SU-DHL-6 (cell line): ENCODE measurements at regions not wholly inside any gene's neighbourhood (a gene's known extent, or its start where the extent isn't known, plus 50 kb on each side); places are given as distances from the start of the nearest gene placed in this dataset.

Experiments used
- H2AFZ ChIP-seq: fragments of 200-600 bp; sonication (generic); 2 replicates; pipeline ENCODE4 v1.6.1; 2014; ENCODE audit warnings: low read depth, mild to moderate bottlenecking, moderate library complexity, mixed read lengths, antibody characterized with exemption, low read length; ENCODE audit not compliant: severe bottlenecking
- H3F3A ChIP-seq: fragments of 200-600 bp; shearing (Covaris generic); 2 replicates; pipeline ENCODE4 v1.6.0; 2016; ENCODE audit warnings: antibody characterized with exemption, mild to moderate bottlenecking; ENCODE audit not compliant: insufficient read depth
- H3K27ac ChIP-seq: fragments of 200-600 bp; sonication (generic); 2 replicates; pipeline ENCODE4 v1.5.1; 2016; ENCODE audit warnings: low read depth, mild to moderate bottlenecking, low read length, moderate library complexity, mixed read lengths
- H3K27me3 ChIP-seq: fragments of 200-600 bp; sonication (generic), shearing (Covaris generic); 2 replicates; pipeline ENCODE4 v1.6.0; 2014; ENCODE audit warnings: mild to moderate bottlenecking, low read length
- H3K36me3 ChIP-seq: fragments of 200-600 bp; sonication (generic); 2 replicates; pipeline ENCODE4 v1.6.1; 2014; ENCODE audit warnings: mild to moderate bottlenecking, low read length, mixed read lengths
- H3K4me2 ChIP-seq: fragments of 300-600, 200-600 bp; shearing (Covaris generic), sonication (generic); 2 replicates; pipeline ENCODE4 v1.6.0; 2014; ENCODE audit warnings: low read length, low read depth, mild to moderate bottlenecking; ENCODE audit not compliant: poor library complexity, severe bottlenecking
- H3K4me3 ChIP-seq: fragments of 200-600 bp; sonication (generic); 2 replicates; pipeline ENCODE4 v1.5.1; 2014; ENCODE audit warnings: antibody characterized with exemption, low read length, mild to moderate bottlenecking, mixed read lengths; ENCODE audit not compliant: insufficient read depth, poor library complexity, severe bottlenecking
- H3K79me2 ChIP-seq: fragments of 200-600 bp; sonication (generic); 2 replicates; pipeline ENCODE4 v1.6.1; 2014; ENCODE audit warnings: mild to moderate bottlenecking, low read length, moderate library complexity; ENCODE audit not compliant: insufficient read depth
- H3K9ac ChIP-seq: fragments of 200-600 bp; sonication (generic); 2 replicates; pipeline ENCODE4 v1.7.0; 2014; ENCODE audit warnings: mild to moderate bottlenecking, low read length
- H3K9me2 ChIP-seq: fragments of 200-600 bp; sonication (generic); replicated peaks from 2 replicates; pipeline ENCODE4 v1.6.1; 2014; ENCODE audit warnings: low read length; ENCODE audit not compliant: insufficient read depth
- H3K9me3 ChIP-seq: fragments of 200-600 bp; sonication (generic); 2 replicates; pipeline ENCODE4 v1.6.1; 2014; ENCODE audit warnings: low read length, mixed read lengths; ENCODE audit not compliant: insufficient read depth
- H4K20me1 ChIP-seq: fragments of 200-600 bp; sonication (generic); 2 replicates; pipeline ENCODE4 v1.6.1; 2014; ENCODE audit warnings: low read depth, mild to moderate bottlenecking, antibody characterized with exemption, low read length, moderate library complexity, mixed read lengths
- CTCF ChIP-seq: fragments of 200-600 bp; sonication (generic); IDR thresholded peaks from one replicate; pipeline ENCODE4 v1.5.1; 2017; ENCODE audit warnings: antibody characterized with exemption, mild to moderate bottlenecking, low read length, moderate library complexity; ENCODE audit not compliant: insufficient read depth, poor library complexity, severe bottlenecking
- EZH2phosphoT487 ChIP-seq: fragments of 200-600 bp; sonication (generic), shearing (Covaris generic); conservative IDR thresholded peaks from 2 replicates; pipeline ENCODE4 v1.6.1; 2018; ENCODE audit warnings: mild to moderate bottlenecking, antibody characterized with exemption, low read length, moderate library complexity, mixed read lengths

GRCh38 chr9:13716601-13717321 is 437.3 kb upstream of the MPDZ start:
- Histone ChIP-seq H4K20me1 (no peaks in the 10 kb centered on the region), H3K27me3 (no peaks in the 10 kb centered on the region), H2AFZ (no peak overlapping the region), H3K9me2 (no peaks in the 10 kb centered on the region; the same call in 1 of the 2 replicates), H3K4me2 (no peak overlapping the region), H3K27ac (no peak overlapping the region), H3K9ac (no peak overlapping the region), H3K9me3 (no peaks in the 10 kb centered on the region), H3K4me3 (no peak overlapping the region), H3F3A (no peaks in the 10 kb centered on the region), H3K36me3 (no peaks in the 10 kb centered on the region), H3K79me2 (no peaks in the 10 kb centered on the region)
- TF ChIP-seq CTCF (no peak), EZH2phosphoT487 (no peak)

- TF ChIP-seq EZH2phosphoT487 (no peak), CTCF (no peak)
- H3K9ac ChIP-seq = no peak overlapping the region
- no peaks in the 10 kb centered on the region for H3F3A ChIP-seq
Observed at GRCh38 chr9:13716090-13716489, 436.6 kb upstream of the MPDZ start.

GRCh38 chr9:13715430-13715829 is 435.9 kb upstream of the MPDZ start:
- H3K36me3 ChIP-seq = no peaks in the 10 kb centered on the region
- H2AFZ ChIP-seq = no peak overlapping the region
- H3K9me3 ChIP-seq = no peaks in the 10 kb centered on the region
- no peaks in the 10 kb centered on the region for H4K20me1 ChIP-seq
- no peaks in the 10 kb centered on the region for H3K79me2 ChIP-seq
- no peaks in the 10 kb centered on the region for H3K27me3 ChIP-seq
- no peak overlapping the region for H3K4me3 ChIP-seq
- no peaks in the 10 kb centered on the region for H3F3A ChIP-seq
- TF ChIP-seq EZH2phosphoT487 (no peak), CTCF (no peak)
- no peak overlapping the region for H3K9ac ChIP-seq
- H3K4me2 ChIP-seq = no peak overlapping the region
- no peak overlapping the region for H3K27ac ChIP-seq
- no peaks in the 10 kb centered on the region; the same call in 1 of the 2 replicates for H3K9me2 ChIP-seq

More at GRCh38 chr9:13716090-13716489, 436.6 kb upstream of the MPDZ start:
- Histone ChIP-seq H3K4me2 (no peak overlapping the region), H2AFZ (no peak overlapping the region), H3K9me2 (no peaks in the 10 kb centered on the region; the same call in 1 of the 2 replicates), H3K79me2 (no peaks in the 10 kb centered on the region), H3K27me3 (no peaks in the 10 kb centered on the region), H3K36me3 (no peaks in the 10 kb centered on the region), H3K4me3 (no peak overlapping the region), H3K9me3 (no peaks in the 10 kb centered on the region), H4K20me1 (no peaks in the 10 kb centered on the region), H3K27ac (no peak overlapping the region)
